HCT116 (cell line): ENCODE measurements at regions not wholly inside any gene's neighbourhood (a gene's known extent, or its start where the extent isn't known, plus 50 kb on each side); places are given as distances from the start of the nearest gene placed in this dataset.

Experiments
- ATAC-seq: fragments of 200-7000 bp; cut with Tn5 transposase; 2 replicates; pipeline ENCODE4 v1.9.1; 2020; ENCODE audit warnings: mild to moderate bottlenecking, moderate library complexity
- BruUV-seq: library from RNA; stranded (reverse); fragments of 400-500 nt; replicated peaks from 2 replicates; lab custom pipeline; 2021; lab: Mats Ljungman, UMichigan
- CTCF ChIA-PET: fragments of 300-600 bp; sonication (Branson Sonifier 250); formaldehyde crosslinking; loops from one replicate; lab custom pipeline; 2021; ENCODE audit warnings: antibody characterized with exemption; lab: Charles Lee
- POLR2A ChIA-PET: fragments of 300-600, 350-600 bp; sonication (Branson Sonifier 250); formaldehyde crosslinking; loops from one replicate; lab custom pipeline; 2021; ENCODE audit warnings: antibody characterized with exemption; lab: Charles Lee
- RAD21 ChIA-PET, 2 experiments: fragments of 300-600 bp; sonication (Branson Sonifier 250); formaldehyde crosslinking; loops; one replicate each; lab custom pipeline; 2023; ENCODE audit warnings: low total read pairs in 2 of 2; ENCODE audit not compliant: uncharacterized antibody in 2 of 2, unreplicated experiment in 2 of 2, low non-redundant PET in 1 of 2; lab: Charles Lee
- DNase-seq: peaks from one replicate; pipeline ENCODE4 v3.0.0-alpha.2; 2010; ENCODE audit warnings: low read depth, low spot score
- H2AFZ ChIP-seq: fragments of 200-600 bp; shearing (Covaris generic), sonication (generic); 2 replicates; pipeline ENCODE4 v1.6.1; 2017; ENCODE audit warnings: low read depth, mixed run types, mixed read lengths, antibody characterized with exemption, low read length; ENCODE audit not compliant: poor library complexity, severe bottlenecking
- H3K27ac ChIP-seq: 2 replicates; pipeline ENCODE4 v1.5.1; 2012; ENCODE audit warnings: low read depth, low read length
- H3K27me3 ChIP-seq: fragments of 200-600 bp; sonication (generic); 2 replicates; pipeline ENCODE4 v1.6.1; 2016; ENCODE audit warnings: mixed run types, low read length, mixed read lengths; ENCODE audit not compliant: insufficient read depth
- H3K36me3 ChIP-seq, 2 experiments: fragments of 200-500 bp in 1 of 2; fragments of 200-600 bp in 1 of 2; sonication (Bioruptor generic) in 1 of 2; sonication (generic) in 1 of 2; 2 replicates each; pipeline versions ENCODE4 v1.5.1 to v1.6.1; 2014 to 2016; ENCODE audit warnings: low read length in 2 of 2, inconsistent platforms in 1 of 2, mixed read lengths in 1 of 2, mixed run types in 1 of 2; ENCODE audit not compliant: insufficient read depth in 2 of 2, control insufficient read depth in 1 of 2
- H3K4me1 ChIP-seq, 2 experiments: fragments of 200-600 bp in 1 of 2; sonication (generic) in 1 of 2; 2 replicates each; pipeline versions ENCODE4 v1.5.1 to v1.6.1; 2012 to 2017; ENCODE audit warnings: low read length in 2 of 2, inconsistent platforms in 1 of 2, mild to moderate bottlenecking in 1 of 2, mixed read lengths in 1 of 2, mixed run types in 1 of 2, moderate library complexity in 1 of 2; ENCODE audit not compliant: insufficient read depth in 2 of 2, control insufficient read depth in 1 of 2
- H3K4me2 ChIP-seq: fragments of 200-600 bp; sonication (generic); 2 replicates; pipeline ENCODE4 v1.6.1; 2017; ENCODE audit warnings: mixed run types, low read length, mixed read lengths
- H3K4me3 ChIP-seq, 2 experiments: fragments of 200-600 bp in 1 of 2; sonication (generic) in 1 of 2; replicated peaks in 1 of 2; 2 replicates each; pipeline ENCODE4 v1.5.1; 2011 to 2016; ENCODE audit warnings: low read length in 2 of 2, control low read depth in 1 of 2, low read depth in 1 of 2, mild to moderate bottlenecking in 1 of 2, mixed read lengths in 1 of 2, mixed run types in 1 of 2
- H3K79me2 ChIP-seq: fragments of 200-600 bp; sonication (generic); 2 replicates; pipeline ENCODE4 v1.6.1; 2017; ENCODE audit warnings: mild to moderate bottlenecking, mixed run types, low read length, moderate library complexity, mixed read lengths; ENCODE audit not compliant: insufficient read depth
- H3K9ac ChIP-seq: fragments of 200-600 bp; sonication (generic); 2 replicates; pipeline ENCODE4 v1.6.1; 2016; ENCODE audit warnings: low read length, mixed read lengths
- H3K9me2 ChIP-seq: fragments of 200-600 bp; sonication (generic), shearing (Covaris generic); 2 replicates; pipeline ENCODE4 v1.6.1; 2017; ENCODE audit warnings: mixed run types, mild to moderate bottlenecking, moderate library complexity; ENCODE audit not compliant: insufficient read depth
- H3K9me3 ChIP-seq, 2 experiments: fragments of 200-500 bp in 1 of 2; fragments of 200-600 bp in 1 of 2; sonication (Bioruptor generic) in 1 of 2; sonication (generic) in 1 of 2; 2 replicates each; pipeline ENCODE4 v1.6.1; 2014 to 2017; ENCODE audit warnings: low read length in 2 of 2, mixed read lengths in 2 of 2, inconsistent platforms in 1 of 2, low read depth in 1 of 2, mild to moderate bottlenecking in 1 of 2, mixed run types in 1 of 2, moderate library complexity in 1 of 2; ENCODE audit not compliant: control insufficient read depth in 1 of 2, insufficient read depth in 1 of 2
- H4K20me1 ChIP-seq: fragments of 200-600 bp; sonication (generic), shearing (Covaris generic); 2 replicates; pipeline ENCODE4 v1.6.1; 2017; ENCODE audit warnings: mixed run types, mild to moderate bottlenecking, moderate library complexity; ENCODE audit not compliant: insufficient read depth
- ATF3 ChIP-seq: IDR thresholded peaks from 2 replicates; pipeline ENCODE4 v1.6.1; 2012
- CBX3 ChIP-seq: IDR thresholded peaks from 2 replicates; pipeline ENCODE4 v1.6.1; 2012; ENCODE audit warnings: low read depth
- EGR1 ChIP-seq: IDR thresholded peaks from 2 replicates; pipeline ENCODE4 v1.6.1; 2012; ENCODE audit warnings: low read depth
- ELF1 ChIP-seq: IDR thresholded peaks from 2 replicates; pipeline ENCODE4 v1.6.1; 2012; ENCODE audit warnings: low read depth, borderline replicate concordance
- EZH2 ChIP-seq: fragments of 200-600 bp; sonication (generic); IDR thresholded peaks from 2 replicates; pipeline ENCODE4 v1.6.1; 2017; ENCODE audit warnings: antibody characterized with exemption, mixed run types
- EZH2phosphoT487 ChIP-seq: fragments of 200-600 bp; IDR thresholded peaks from 2 replicates; pipeline ENCODE4 v1.6.1; 2018; ENCODE audit warnings: antibody characterized with exemption, borderline replicate concordance
- FOSL1 ChIP-seq: IDR thresholded peaks from 2 replicates; pipeline ENCODE4 v1.6.1; 2012; ENCODE audit warnings: low read depth
- JUND ChIP-seq: IDR thresholded peaks from 2 replicates; pipeline ENCODE4 v1.6.1; 2012
- MAX ChIP-seq: IDR thresholded peaks from 2 replicates; pipeline ENCODE4 v1.6.1; 2012
- POLR2A ChIP-seq: IDR thresholded peaks from 2 replicates; pipeline ENCODE4 v1.7.0; 2011; ENCODE audit warnings: borderline replicate concordance; ENCODE audit not compliant: insufficient read depth, insufficient read length; ENCODE audit errors: extremely low read depth
- POLR2AphosphoS5 ChIP-seq: IDR thresholded peaks from 2 replicates; pipeline ENCODE4 v1.6.1; 2011; ENCODE audit warnings: mild to moderate bottlenecking, low read depth, low read length, moderate library complexity
- RAD21 ChIP-seq: IDR thresholded peaks from 2 replicates; pipeline ENCODE4 v1.6.1; 2012; ENCODE audit warnings: low read depth, mild to moderate bottlenecking
- REST ChIP-seq: IDR thresholded peaks from 2 replicates; pipeline ENCODE4 v1.6.1; 2012; ENCODE audit warnings: low read depth
- SIN3A ChIP-seq: IDR thresholded peaks from 2 replicates; pipeline ENCODE4 v1.6.1; 2012; ENCODE audit warnings: low read depth
- SP1 ChIP-seq: IDR thresholded peaks from 2 replicates; pipeline ENCODE4 v1.6.1; 2012; ENCODE audit warnings: low read depth
- SRF ChIP-seq: IDR thresholded peaks from 2 replicates; pipeline ENCODE4 v1.6.1; 2012; ENCODE audit warnings: low read depth
- YY1 ChIP-seq: IDR thresholded peaks from 2 replicates; pipeline ENCODE4 v1.6.1; 2011; ENCODE audit warnings: low read length, low read depth, moderate library complexity, mild to moderate bottlenecking; ENCODE audit not compliant: insufficient replicate concordance; ENCODE audit errors: extremely low read depth
- ZBTB33 ChIP-seq: IDR thresholded peaks from 2 replicates; pipeline ENCODE4 v1.6.1; 2011; ENCODE audit warnings: mild to moderate bottlenecking, low read length, moderate library complexity; ENCODE audit not compliant: insufficient replicate concordance; ENCODE audit errors: extremely low read depth
- ZFX ChIP-seq: fragments of 450-650 bp; IDR thresholded peaks from 2 replicates; pipeline ENCODE4 v1.6.1; 2017
- ZNF274 ChIP-seq: fragments of 200-500 bp; sonication (Bioruptor generic); IDR thresholded peaks from 2 replicates; pipeline ENCODE4 v1.6.1; 2014; ENCODE audit warnings: mild to moderate bottlenecking, low read depth, low read length, inconsistent platforms
- intact Hi-C: fragments of 100-400 bp; cut with micrococcal nuclease; formaldehyde crosslinking; loops from 2 replicates; pipeline ENCODE4 v1.10.0; 2022

GRCh38 chr1:79532555-79532954 lies 526.0 kb upstream of the ADGRL4 start:
- TF ChIP-seq SP1, result no peak
- no peak for TF ChIP-seq SIN3A
- no peak for TF ChIP-seq SRF
- TF ChIP-seq EGR1, result no peak
- TF ChIP-seq POLR2A, result no peak
- no peak for TF ChIP-seq ELF1
- no peak for TF ChIP-seq JUND
- no peak for TF ChIP-seq EZH2
- TF ChIP-seq ZNF274, result no peak
- TF ChIP-seq MAX, result no peak
- TF ChIP-seq YY1, result no peak
- TF ChIP-seq RAD21, result no peak
- TF ChIP-seq POLR2AphosphoS5, result no peak
- no peak for TF ChIP-seq ZBTB33
- TF ChIP-seq CBX3, result no peak
- no peak for TF ChIP-seq ATF3
- no peak for TF ChIP-seq REST
- TF ChIP-seq EZH2phosphoT487, result no peak
- TF ChIP-seq FOSL1, result no peak
- no peak for TF ChIP-seq ZFX
- H4K20me1 ChIP-seq, result no peaks in the 10 kb centered on the region; the same call in 1 of the 2 replicates

More at GRCh38 chr1:79532555-79532954, 526.0 kb upstream of the ADGRL4 start:
- Histone ChIP-seq H3K4me3 (no peak overlapping the region), H3K36me3 (no peaks in the 10 kb centered on the region), H3K4me1 (no peaks in the 10 kb centered on the region), H3K9me2 (no peaks in the 10 kb centered on the region), H3K79me2 (no peaks in the 10 kb centered on the region), H3K9me3 (no peaks in the 10 kb centered on the region), H2AFZ (no peak overlapping the region), H3K27ac (no peak overlapping the region), H3K4me2 (no peak overlapping the region), H3K9ac (no peak overlapping the region), H3K27me3 (no peaks in the 10 kb centered on the region)
- BruUV-seq, result no TSS peak
- no peak for ATAC-seq
- DNase-seq, result no peak
- ChIA-PET POLR2A (no interaction called here), CTCF (no interaction called here), RAD21 (no interaction called here)
- intact Hi-C loops, result no loop called here
